ENCODE measurements at regions not wholly inside any gene's neighbourhood (a gene's known extent, or its start where the extent isn't known, plus 50 kb on each side); places are given as distances from the start of the nearest gene placed in this dataset.

GRCh38 chr18:27899893-27900292 is 277.0 kb downstream of the CDH2 start:
- no peak for DNase-seq (ENCODE audit: low spot score)

- no peak for DNase-seq (ENCODE audit: low spot score)
Observed at GRCh38 chr18:27894746-27895145, 282.2 kb downstream of the CDH2 start.

- DNase-seq (ENCODE audit: low spot score) = no peak
Observed at GRCh38 chr18:27887711-27888495, 289.0 kb downstream of the CDH2 start.

GRCh38 chr18:27887287-27887686 is 289.6 kb downstream of the CDH2 start:
- no peak for DNase-seq (ENCODE audit: low spot score)

- DNase-seq (ENCODE audit: low spot score) = no peak
Observed at GRCh38 chr18:27879540-27879939, 297.4 kb downstream of the CDH2 start.

GRCh38 chr18:27871726-27872125 is 305.2 kb downstream of the CDH2 start:
- no peak for DNase-seq (ENCODE audit: low spot score)

GRCh38 chr18:27869735-27870134 is 307.2 kb downstream of the CDH2 start:
- no peak for DNase-seq (ENCODE audit: low spot score)

GRCh38 chr18:27865431-27865830 is 311.5 kb downstream of the CDH2 start:
- DNase-seq (ENCODE audit: low spot score) = no peak

- no peak for DNase-seq (ENCODE audit: low spot score)
Observed at GRCh38 chr18:27863780-27864430, 313.0 kb downstream of the CDH2 start.

GRCh38 chr18:27862041-27862682 is 314.8 kb downstream of the CDH2 start:
- no peak for DNase-seq (ENCODE audit: low spot score)

GRCh38 chr18:27861539-27861938 is 315.4 kb downstream of the CDH2 start:
- DNase-seq (ENCODE audit: low spot score) = no peak

- DNase-seq (ENCODE audit: low spot score) = no peak
Observed at GRCh38 chr18:27860701-27861107, 316.2 kb downstream of the CDH2 start.

- no peak for DNase-seq (ENCODE audit: low spot score)
Observed at GRCh38 chr18:27860011-27860410, 316.9 kb downstream of the CDH2 start.

- no peak for DNase-seq (ENCODE audit: low spot score)
Observed at GRCh38 chr18:27856820-27857219, 320.1 kb downstream of the CDH2 start.

- DNase-seq (ENCODE audit: low spot score) = no peak
Observed at GRCh38 chr18:27855486-27855885, 321.4 kb downstream of the CDH2 start.

GRCh38 chr18:27854631-27855030 is 322.3 kb downstream of the CDH2 start:
- no peak for DNase-seq (ENCODE audit: low spot score)

GRCh38 chr18:27848336-27848735 is 328.6 kb downstream of the CDH2 start:
- DNase-seq (ENCODE audit: low spot score) = no peak

GRCh38 chr18:27847412-27847811 is 329.5 kb downstream of the CDH2 start:
- DNase-seq (ENCODE audit: low spot score) = no peak

GRCh38 chr18:27845897-27846296 is 331.0 kb downstream of the CDH2 start:
- no peak for DNase-seq (ENCODE audit: low spot score)

GRCh38 chr18:27843783-27844777 is 332.9 kb downstream of the CDH2 start:
- no peak for DNase-seq (ENCODE audit: low spot score)

GRCh38 chr18:27839141-27839540 is 337.8 kb downstream of the CDH2 start:
- no peak for DNase-seq (ENCODE audit: low spot score)

GRCh38 chr18:27838225-27838624 is 338.7 kb downstream of the CDH2 start:
- DNase-seq (ENCODE audit: low spot score) = no peak

Data from pons (tissue), 1 donor.